GM18868 (cell line): ENCODE measurements at regions not wholly inside any gene's neighbourhood (a gene's known extent, or its start where the extent isn't known, plus 50 kb on each side); places are given as distances from the start of the nearest gene placed in this dataset.
"Not testable (repeated sequence)": the region's sequence is repeated elsewhere in the genome, so short reads cannot be mapped to it uniquely, and the experiment has no call there.

ENCODE experiments used
- ATAC-seq: cut with Tn5 transposase; IDR thresholded peaks from one replicate; pipeline ENCODE4 v1.9.1; 2021; ENCODE audit warnings: mild to moderate bottlenecking, moderate library complexity; ENCODE audit not compliant: unreplicated experiment

GRCh38 chr2:193222454-193222853 is 1027.7 kb upstream of the TMEFF2 start:
- no peak for ATAC-seq

DNA sequence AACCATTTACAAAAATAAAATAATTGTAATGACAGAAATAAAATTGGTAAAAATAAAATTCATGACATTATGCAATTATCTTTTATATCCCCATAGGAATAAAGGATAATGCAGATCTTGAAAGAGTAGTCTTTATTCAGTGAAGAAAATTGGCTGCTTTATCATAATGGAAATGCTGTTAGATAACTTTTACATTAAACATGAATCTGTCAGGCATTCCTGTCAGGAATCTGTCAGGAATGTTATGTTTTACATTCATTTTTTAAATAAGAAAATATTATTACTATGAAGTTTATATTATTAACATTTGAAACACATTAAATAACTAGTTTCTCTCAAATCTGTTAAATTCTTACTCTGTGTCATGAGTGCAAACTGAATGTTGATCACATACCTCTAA is 1024.7 kb upstream of the TMEFF2 start:
- no peak for ATAC-seq

GRCh38 chr2:193201583-193201982 is 1006.9 kb upstream of the TMEFF2 start:
- ATAC-seq, result no peak

DNA sequence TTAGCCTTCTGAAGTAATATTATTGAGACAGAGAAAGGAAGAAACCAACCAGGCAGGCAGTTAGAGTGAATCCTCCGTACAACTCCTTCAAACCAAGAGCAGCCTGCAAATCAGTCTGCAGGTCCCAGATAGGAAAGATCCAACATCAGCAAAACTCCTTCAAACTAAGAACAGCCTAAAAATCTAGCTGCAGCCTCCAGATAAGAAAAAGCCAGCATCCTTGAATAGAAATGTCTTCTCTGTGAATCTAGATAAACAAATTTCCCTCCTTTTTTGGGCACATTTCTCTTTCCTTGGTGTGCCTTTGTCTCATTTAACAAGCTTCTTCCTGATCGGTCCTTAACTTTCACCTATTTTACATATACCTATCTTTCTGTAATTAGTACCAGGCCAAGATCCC is 1004.6 kb upstream of the TMEFF2 start:
- ATAC-seq, result no peak

- ATAC-seq, result peak; percentile 86
These were observed 993.1 kb upstream of the TMEFF2 start for GRCh38 chr2:193187816-193188215.

- not testable (repeated sequence) for ATAC-seq
These were observed 976.2 kb upstream of the TMEFF2 start for GRCh38 chr2:193170981-193171380.

GRCh38 chr2:193156480-193156879 is 961.7 kb upstream of the TMEFF2 start:
- no peak for ATAC-seq

DNA sequence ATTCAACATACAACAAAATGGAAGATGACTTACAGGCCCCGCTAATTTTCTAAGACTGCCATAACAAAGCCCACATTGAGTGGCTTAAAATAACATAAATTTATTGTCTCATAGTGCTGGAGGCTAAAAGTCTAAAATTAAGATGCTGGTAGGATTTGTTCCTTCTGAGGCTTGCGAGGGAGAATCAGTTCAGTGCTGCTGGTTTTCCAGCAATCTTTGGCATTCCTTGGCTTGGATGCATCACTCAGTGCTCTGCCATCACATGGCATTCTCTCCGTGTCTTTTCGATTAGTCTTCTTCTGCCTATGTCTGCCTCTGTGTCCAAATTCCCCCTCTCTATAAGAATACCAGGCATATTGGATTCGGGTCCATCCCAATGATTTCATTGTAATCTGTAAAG is 959.3 kb upstream of the TMEFF2 start:
- ATAC-seq, result no peak

- ATAC-seq, result no peak
These were observed 958.8 kb upstream of the TMEFF2 start for GRCh38 chr2:193153576-193153975.

DNA sequence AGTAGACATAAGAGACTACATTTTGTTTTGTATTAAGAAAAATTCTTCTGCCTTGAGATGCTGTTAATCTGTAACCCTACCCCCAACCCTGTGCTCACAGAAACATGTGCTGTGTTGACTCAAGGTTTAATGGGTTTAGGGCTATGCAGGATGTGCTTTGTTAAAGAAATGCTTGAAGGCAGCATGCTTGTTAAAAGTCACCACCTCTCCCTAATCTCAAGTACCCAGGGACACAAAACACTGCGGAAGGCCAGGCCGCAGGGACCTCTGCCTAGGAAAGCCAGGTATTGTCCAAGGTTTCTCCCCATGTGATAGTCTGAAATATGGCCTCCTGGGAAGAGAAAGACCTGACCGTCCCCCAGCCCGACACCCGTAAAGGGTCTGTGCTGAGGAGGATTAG is 947.7 kb upstream of the TMEFF2 start:
- ATAC-seq, result not testable (repeated sequence)

DNA sequence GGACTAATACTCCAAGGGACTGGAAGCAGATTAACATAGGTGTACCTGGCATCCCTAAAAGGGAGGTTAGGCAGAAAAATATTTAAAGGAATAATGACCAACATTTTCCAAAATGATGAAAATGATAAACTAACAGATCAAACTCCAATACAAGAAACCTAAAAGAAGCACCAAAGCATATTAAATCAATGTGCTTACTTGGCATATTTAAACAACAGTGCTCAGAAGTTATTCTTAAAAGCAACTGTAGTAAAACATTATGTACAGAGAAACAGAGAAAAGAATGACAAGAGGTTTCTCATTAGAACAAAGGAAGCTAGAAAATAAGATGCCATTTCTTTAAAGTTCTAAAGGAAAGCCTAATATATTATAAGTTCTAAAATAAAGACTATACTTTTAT is 947.3 kb upstream of the TMEFF2 start:
- ATAC-seq, result no peak

DNA sequence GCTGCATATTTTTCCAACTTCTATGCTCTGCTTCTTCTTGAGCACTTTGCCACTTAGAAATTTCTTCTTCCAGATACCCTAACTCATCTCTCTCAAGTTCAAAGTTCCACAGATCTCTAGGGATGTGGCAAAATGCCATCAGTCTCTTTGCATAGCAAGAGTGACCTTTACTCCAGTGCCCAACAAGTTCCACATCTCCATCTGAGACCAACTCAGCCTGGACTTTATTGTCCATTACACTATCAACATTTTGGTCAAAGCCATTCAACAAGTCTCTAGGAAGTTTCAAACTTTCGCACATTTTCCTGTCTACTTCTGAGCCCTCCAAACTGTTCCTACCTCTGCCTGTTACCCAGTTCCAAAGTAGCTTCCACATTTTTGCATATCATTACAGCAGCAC is 946.2 kb upstream of the TMEFF2 start:
- not testable (repeated sequence) for ATAC-seq

DNA sequence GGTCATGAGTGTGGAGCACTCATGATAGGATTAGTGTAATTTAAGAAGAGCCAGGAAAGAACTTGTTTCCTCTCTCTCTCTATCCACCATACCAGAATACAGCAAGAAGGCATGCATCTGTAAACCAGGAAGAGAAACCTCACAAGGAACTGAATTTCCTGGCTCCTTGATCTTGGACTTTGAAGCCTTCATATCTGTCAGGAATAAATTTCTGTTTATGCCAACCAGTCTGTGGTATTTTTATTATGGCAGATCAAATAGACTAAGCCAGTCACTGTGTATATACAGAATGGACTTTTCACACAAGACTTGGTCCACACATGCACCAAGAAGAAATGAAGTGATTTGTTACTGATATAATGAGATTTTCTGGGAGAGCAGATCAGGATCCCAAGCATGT is 930.1 kb upstream of the TMEFF2 start:
- no peak for ATAC-seq

DNA sequence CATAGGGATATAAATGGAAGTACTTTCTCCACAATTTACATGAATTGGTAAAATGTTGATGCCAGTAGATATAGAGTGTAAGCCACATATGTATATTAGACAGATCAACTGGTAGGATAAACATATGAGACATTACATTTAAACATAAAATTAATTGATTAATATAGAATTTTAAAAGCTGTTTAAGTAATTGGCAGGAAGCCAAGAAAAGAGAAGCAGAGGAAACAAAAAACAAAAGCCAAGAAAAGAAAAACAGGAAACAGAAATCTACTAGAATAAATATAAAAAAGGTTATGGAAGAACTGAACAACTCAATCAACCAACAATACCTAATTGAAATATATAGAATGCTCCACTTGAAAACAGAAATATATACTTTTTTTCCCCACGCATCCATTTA is 920.1 kb upstream of the TMEFF2 start:
- no peak for ATAC-seq

DNA sequence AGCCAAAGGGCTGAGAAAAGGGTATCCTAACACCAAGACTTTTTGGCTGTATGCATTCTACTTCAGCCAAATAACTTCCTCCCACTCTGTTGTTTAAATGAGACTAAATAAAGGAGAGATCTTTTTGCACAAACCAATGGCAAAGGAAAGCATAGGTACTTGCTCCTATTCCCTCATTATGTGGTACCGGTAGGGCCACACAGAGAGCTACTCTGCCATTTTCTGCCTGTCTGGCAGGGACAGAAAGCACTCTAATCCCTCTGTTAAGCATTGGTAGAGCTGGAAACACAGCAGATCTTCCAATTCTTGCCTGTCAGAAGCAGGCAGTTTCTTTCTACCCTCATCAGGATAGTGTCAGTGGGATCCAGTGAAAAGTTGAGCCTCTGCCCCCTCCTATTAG is 918.3 kb upstream of the TMEFF2 start:
- no peak for ATAC-seq

DNA sequence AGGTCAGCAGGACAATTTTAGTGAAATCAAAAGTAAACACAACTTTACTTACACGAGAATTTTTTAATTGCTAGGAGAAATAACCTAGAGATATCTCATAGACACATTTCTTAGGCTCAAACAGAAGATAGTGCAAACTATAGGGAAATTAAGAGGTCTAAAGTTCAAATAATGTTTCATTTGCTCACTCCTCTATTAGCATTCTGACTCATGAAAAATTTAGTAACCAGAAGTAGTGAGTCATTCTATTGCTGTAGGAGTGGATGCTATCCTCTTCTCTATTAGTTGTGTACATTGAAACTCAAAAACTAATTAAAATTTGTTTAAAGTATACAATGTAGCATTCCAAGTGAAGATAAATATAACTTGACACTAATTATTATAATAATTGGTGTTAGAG is 908.3 kb upstream of the TMEFF2 start:
- ATAC-seq, result peak; percentile 80

DNA sequence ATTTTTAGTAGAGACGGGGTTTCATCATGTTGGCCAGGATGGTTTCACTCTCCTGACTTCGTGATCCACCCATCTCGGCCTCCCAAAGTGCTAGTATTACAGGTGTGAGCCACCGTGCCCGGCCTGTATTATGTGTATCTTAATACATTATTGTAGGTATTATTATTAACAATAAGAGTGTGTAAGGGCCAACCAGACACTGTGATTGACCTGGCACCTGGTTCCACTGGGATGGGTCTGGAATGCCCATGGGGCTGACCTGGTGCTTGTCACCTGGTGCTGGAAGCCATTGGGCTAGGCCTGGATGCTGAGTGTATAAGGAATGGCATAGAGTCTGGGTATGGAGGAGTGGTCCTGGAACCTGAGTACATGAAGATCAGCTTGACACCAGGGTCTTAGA is 906.9 kb upstream of the TMEFF2 start:
- no peak for ATAC-seq

DNA sequence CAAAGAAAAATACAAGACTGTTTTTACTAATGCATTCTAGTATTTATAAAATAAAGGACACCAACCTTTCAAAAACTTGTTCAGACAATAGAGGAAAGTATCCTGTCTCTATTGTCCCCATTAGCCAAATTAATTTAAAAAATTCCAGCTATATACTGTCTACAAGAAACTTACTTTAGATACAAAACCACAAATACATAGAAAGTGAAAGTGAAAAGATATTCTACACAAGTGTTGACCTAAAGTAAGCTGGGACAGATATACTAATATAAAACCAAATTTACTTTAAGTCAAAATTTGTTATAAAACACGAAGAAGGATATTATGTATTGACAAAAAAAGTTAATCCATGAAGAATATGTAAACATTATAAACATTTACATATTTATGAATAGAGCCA is 893.3 kb upstream of the TMEFF2 start:
- ATAC-seq, result no peak

DNA sequence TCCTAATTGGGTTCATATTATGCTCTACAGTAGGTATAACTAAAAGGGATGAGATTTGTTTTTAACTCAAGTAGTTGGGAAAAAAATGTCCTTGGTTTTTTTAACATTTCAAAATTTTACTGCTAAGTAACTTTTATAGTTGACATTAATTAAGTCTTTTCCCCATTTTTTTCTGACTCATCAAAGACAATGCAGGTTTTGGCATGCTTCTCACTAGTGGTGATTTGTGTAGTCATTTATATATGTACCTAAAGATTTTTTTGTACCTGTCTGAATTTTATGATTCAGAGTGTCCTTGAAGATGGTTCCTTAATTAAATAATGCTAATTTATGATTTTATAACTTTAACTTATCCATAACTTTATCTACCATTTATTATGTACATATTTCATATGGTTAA is 882.3 kb upstream of the TMEFF2 start:
- no peak for ATAC-seq

DNA sequence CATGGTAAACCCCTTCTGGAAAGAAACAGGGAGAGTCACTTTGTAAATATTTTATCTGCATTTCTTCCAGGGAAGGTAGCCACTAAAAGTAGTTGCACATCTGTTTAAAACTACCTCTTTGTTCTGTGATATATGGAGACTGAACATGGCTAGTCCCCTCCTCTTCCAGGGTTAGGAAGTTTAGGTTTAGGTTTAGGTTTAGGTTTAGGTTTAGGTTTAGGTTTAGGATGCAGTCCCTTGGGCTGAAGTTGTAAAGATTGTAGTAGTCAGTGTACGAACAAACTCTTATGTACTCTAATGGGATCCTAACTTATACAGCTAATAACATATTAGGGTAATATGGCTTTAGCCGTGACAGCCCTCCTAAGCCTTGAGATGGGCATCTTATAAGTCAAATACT is 880.2 kb upstream of the TMEFF2 start:
- no peak for ATAC-seq

- ATAC-seq, result no peak
These were observed 877.9 kb upstream of the TMEFF2 start for GRCh38 chr2:193072647-193073046.

GRCh38 chr2:193025556-193025955 is 830.8 kb upstream of the TMEFF2 start:
- not testable (repeated sequence) for ATAC-seq

DNA sequence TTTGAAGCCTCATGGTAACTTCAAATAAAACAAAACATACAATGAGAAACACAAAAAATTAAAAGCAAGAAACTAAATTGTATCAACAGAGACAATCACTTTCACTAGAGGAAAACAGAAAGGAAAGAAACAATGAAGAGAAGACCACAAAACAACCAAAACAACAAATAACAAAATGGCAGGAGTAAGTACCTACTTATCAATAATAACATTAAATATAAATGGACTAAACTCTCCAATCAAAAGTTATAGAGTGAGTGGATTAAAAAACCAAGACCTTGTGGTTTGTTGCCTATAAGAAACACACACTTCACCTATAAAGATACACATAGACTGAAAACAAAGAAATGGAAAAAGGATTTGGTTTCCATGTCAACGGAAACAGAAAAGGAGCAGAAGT is 830.1 kb upstream of the TMEFF2 start:
- ATAC-seq, result no peak

- ATAC-seq, result no peak
These were observed 817.1 kb upstream of the TMEFF2 start for GRCh38 chr2:193011870-193012269.
